Vagina (tissue), 2 donors: ENCODE measurements at regions not wholly inside any gene's neighbourhood (a gene's known extent, or its start where the extent isn't known, plus 50 kb on each side); places are given as distances from the start of the nearest gene placed in this dataset.

Source experiments
- CTCF ChIP-seq, 3 experiments: fragments of 450-650 bp in 2 of 3; fragments of 200-600 bp in 1 of 3; sonication (generic) in 1 of 3; IDR thresholded peaks; one replicate each; pipeline ENCODE4 v1.5.1; 2017 to 2019; ENCODE audit warnings: antibody characterized with exemption in 3 of 3, mild to moderate bottlenecking in 2 of 3, moderate library complexity in 2 of 3
- POLR2A ChIP-seq, 2 donors: fragments of 450-650 bp; IDR thresholded peaks; one replicate each; pipeline ENCODE4 v1.6.1; 2017; ENCODE audit warnings: antibody characterized with exemption in 2 of 2, mild to moderate bottlenecking in 2 of 2, moderate library complexity in 2 of 2

- no peak for TF ChIP-seq CTCF (IDR thresholded peaks at IDR 0.05)
- TF ChIP-seq POLR2A (IDR thresholded peaks at IDR 0.05) = no peak
These were observed 251.2 kb upstream of the OBI1 start for GRCh38 chr13:78910147-78910546.
